Kidney glomerular epithelial cell (primary cell): ENCODE measurements at regions not wholly inside any gene's neighbourhood (a gene's known extent, or its start where the extent isn't known, plus 50 kb on each side); places are given as distances from the start of the nearest gene placed in this dataset.

Source experiments
- DNase-seq: peaks from one replicate; lab custom pipeline; 2025; lab: John Stamatoyannopoulos, UW

- DNase-seq, result no peak
Measured at GRCh38 chr3:117955196-117955595, 1079.5 kb downstream of the IGSF11 start.

- no peak for DNase-seq
Measured at GRCh38 chr3:117958027-117958426, 1076.6 kb downstream of the IGSF11 start.

- DNase-seq, result no peak
Measured at GRCh38 chr3:117962750-117963149, 1071.9 kb downstream of the IGSF11 start.

- no peak for DNase-seq
Measured at GRCh38 chr3:117963858-117964257, 1070.8 kb downstream of the IGSF11 start.

- no peak for DNase-seq
Measured at GRCh38 chr3:117964814-117965213, 1069.8 kb downstream of the IGSF11 start.

GRCh38 chr3:117977504-117978228 is 1057.0 kb downstream of the IGSF11 start:
- no peak for DNase-seq

- no peak for DNase-seq
Measured at GRCh38 chr3:117979466-117979865, 1055.2 kb downstream of the IGSF11 start.

GRCh38 chr3:117987256-117987655 is 1047.4 kb downstream of the IGSF11 start:
- no peak for DNase-seq

- no peak for DNase-seq
Measured at GRCh38 chr3:117989982-117990381, 1044.7 kb downstream of the IGSF11 start.

GRCh38 chr3:117990627-117991026 is 1044.0 kb downstream of the IGSF11 start:
- no peak for DNase-seq

- DNase-seq, result no peak
Measured at GRCh38 chr3:117995842-117996437, 1038.7 kb downstream of the IGSF11 start.

- DNase-seq, result peak; percentile 53
Measured at GRCh38 chr3:117997201-117998049, 1037.2 kb downstream of the IGSF11 start.

GRCh38 chr3:117998071-117998470 is 1036.6 kb downstream of the IGSF11 start:
- no peak for DNase-seq

- no peak for DNase-seq
Measured at GRCh38 chr3:118000219-118000618, 1034.4 kb downstream of the IGSF11 start.

GRCh38 chr3:118001380-118001779 is 1033.3 kb downstream of the IGSF11 start:
- no peak for DNase-seq

- DNase-seq, result no peak
Measured at GRCh38 chr3:118011910-118012309, 1022.7 kb downstream of the IGSF11 start.

GRCh38 chr3:118029049-118029448 is 1005.6 kb downstream of the IGSF11 start:
- no peak for DNase-seq

- DNase-seq, result no peak
Measured at GRCh38 chr3:118036215-118036614, 998.4 kb downstream of the IGSF11 start.

GRCh38 chr3:118055381-118055780 is 979.3 kb downstream of the IGSF11 start:
- no peak for DNase-seq

GRCh38 chr3:118057086-118057485 is 977.6 kb downstream of the IGSF11 start:
- DNase-seq, result no peak

- DNase-seq, result no peak
Measured at GRCh38 chr3:118059096-118059495, 975.5 kb downstream of the IGSF11 start.

GRCh38 chr3:118067439-118067838 is 967.2 kb downstream of the IGSF11 start:
- no peak for DNase-seq

- no peak for DNase-seq
Measured at GRCh38 chr3:118075873-118076272, 958.8 kb downstream of the IGSF11 start.
